DMS53 treated with DMSO at 0.1 percent for 48 hours (cell line): ENCODE measurements at regions not wholly inside any gene's neighbourhood (a gene's known extent, or its start where the extent isn't known, plus 50 kb on each side); places are given as distances from the start of the nearest gene placed in this dataset.
"Not testable (repeated sequence)": the region's sequence is repeated elsewhere in the genome, so short reads cannot be mapped to it uniquely, and the experiment has no call there.

Source experiments
- DNase-seq: peaks from one replicate; lab custom pipeline; 2025; ENCODE audit not compliant: unreplicated experiment; lab: John Stamatoyannopoulos, UW

DNA sequence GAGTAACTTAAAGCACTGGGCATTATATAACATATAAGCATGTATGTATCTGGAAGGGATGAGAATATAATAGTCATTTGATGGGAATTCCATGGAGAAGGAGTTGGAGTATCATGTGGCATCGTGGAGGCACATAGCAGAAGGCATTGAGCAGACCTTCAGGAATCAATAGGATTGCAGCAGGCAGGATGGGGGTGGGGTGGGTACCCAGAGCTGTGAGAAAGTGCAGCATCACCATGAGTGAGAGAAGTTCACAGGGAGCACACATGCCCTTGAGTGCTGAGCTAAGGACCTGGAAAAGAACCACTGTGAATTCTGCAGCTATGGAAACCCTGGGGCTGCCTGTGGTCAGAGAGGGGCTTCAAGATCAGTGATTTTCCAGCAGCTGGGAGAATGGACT is 57.3 kb downstream of the MED10 start:
- DNase-seq, result no peak

DNA sequence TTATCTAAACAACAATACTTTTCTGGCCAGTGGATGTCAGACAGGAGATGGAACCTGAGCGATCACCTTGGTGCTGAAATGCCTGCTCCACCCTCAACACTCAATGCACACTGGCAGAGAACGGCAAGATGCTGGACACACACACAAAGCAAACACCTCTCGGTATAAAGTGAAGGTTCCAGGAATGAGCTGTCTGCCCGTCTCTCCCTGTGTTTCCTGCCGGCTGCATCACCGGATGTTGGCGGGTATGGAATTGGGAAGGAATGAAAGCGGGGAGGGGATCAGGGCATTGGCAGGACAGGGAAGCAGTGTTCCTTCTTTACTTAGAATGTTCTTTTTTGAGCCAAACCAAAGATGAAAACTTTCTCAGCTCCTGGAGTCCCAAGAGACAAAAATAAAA is 59.2 kb downstream of the MED10 start:
- DNase-seq, result no peak

DNA sequence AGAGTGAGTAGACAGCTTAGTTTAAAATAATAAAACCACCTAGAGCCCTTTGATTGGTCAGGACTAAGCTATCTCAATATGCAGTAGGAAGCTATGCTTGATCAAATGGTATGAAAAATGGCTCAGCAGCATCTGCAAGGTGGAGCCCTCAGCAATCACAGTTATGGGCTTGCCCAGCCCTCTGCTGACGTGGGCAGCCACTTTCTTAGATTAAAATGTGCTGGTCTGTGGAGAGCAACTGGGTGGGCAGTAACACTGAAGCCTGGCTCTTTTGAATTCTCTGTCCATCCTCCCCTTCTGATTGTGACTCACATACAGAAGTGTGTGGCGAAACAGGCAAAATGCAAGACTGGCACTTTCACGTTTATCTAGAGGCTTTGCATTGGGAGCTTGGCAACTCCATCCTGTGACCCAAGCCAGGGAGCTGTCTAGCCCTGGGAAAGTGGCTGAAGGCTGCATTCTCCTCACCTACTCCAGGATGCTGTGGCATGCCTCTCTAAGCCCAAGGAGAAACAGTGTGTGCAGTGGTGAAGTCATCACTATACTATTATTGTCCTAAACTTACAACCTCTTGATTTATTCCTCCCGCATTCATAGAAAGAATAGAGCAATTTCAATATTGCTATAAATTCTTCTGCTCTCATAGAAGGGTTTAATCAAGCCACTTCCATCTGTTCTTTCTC is 61.1 kb downstream of the MED10 start:
- no peak for DNase-seq

DNA sequence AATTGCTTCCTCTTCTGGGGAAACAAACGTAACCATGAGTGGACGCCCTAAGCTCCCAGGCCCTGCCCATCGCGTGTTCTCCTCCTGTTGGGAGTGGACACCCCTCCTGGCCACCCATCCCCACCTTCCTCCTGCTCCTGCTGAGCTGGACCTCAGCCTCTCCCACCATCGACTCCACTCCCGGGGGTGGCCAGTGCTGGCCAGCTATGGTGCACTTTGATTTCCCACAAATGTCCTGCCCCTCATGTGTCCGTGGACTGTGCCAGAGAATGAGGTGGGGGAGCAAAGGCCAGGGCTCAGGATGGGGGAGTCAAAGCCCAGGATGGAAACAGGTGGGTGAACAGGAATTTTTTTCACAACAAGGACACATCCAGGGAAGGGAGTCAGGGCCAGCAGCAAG is 62.8 kb downstream of the MED10 start:
- no peak for DNase-seq

DNA sequence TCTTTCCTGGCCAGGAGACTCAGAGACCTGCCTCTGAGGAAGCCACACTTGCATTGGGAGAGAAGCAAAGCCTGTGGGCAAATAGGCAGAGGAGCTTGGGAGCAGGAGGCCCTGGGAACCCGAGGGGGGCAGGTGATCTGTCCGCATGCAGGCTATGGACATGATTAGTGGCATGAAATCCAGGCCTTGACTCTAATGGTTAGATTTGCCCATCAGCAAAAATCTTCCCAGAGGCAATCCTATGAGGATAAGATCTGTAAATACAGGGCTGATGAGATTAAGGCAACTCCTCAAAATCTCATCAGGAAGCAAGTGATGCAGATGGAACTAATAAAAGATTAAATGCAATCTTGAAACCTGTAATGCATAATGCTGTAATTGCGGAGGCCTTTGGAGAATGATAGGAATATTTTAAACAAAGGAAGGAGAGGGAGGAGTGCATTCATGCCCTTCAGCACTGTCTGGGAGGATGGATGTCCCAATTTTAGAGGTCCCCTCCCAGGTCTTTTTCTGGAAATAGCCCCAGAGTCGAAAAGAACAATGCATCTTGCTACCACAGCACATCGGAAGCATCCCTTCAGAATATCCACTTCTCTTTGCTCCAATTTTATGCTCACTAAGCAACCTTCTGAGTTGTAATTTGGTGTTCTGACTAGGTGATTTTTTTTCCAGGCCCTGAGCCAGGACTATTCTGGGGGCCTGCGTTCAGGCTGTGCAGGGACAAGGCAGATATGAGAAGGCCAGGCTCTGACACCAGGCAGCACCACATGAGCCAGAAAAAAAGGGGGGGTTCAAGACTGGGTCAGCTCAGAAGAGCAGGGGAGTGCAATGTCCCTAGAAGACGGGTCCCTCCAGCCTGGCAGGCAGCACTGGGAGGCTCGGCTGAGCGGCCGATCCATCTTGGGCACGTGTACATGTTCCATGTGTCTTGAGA is 66.5 kb downstream of the MED10 start:
- DNase-seq, result no peak

DNA sequence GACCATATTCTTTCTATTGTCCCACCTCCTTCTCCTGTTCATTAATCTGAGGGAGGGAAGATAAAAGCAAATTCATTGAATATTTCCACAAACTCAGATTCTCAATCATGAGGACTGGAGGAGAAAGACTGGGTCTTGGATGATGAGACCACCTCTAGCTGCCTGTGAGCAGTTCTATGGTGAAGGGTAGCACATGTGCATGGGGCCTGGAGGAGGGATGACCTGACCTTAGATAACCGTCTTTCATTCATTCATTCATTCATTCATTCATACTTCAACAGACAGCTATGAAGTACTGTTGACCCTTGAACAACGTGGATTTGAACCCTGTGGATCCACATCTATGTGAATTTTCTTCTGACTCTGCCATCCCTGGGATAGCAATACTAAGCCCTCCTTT is 68.4 kb downstream of the MED10 start:
- no peak for DNase-seq

DNA sequence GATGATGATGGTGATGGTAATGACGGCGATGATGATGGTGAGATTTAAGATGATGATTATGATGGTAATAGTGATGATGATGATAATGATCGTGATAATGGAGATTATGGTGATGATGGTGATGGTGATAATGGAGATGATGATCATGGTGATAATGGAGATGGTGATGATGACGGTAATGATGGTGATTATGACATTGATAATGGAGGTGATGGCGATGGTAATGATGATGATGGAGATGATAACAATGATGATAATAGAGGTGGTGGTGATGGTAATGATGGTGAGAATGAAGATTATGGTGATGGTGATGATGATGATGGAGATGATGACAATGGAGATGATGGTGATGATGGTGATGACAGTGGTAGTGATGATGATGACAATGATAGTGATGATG is 69.7 kb downstream of the MED10 start:
- DNase-seq, result no peak

DNA sequence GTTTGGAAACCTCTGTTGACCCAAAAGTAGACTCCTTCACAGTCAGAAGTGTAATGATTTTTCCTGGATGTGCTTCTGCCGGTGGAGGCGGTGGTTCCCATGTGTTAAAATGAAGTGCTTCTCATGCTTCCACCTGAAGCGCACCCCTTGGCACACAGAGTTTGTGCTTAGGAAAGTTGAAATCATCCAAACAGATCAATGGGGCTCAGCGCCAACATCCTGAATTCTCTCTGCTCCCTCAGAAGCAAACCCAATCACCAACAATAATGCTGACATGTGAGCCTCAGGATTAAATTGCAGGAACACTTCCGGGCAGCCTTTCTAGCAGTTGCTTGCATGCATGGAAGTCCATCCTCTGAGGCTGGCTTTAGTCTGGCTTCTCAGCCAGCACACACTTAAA is 71.0 kb downstream of the MED10 start:
- no peak for DNase-seq

DNA sequence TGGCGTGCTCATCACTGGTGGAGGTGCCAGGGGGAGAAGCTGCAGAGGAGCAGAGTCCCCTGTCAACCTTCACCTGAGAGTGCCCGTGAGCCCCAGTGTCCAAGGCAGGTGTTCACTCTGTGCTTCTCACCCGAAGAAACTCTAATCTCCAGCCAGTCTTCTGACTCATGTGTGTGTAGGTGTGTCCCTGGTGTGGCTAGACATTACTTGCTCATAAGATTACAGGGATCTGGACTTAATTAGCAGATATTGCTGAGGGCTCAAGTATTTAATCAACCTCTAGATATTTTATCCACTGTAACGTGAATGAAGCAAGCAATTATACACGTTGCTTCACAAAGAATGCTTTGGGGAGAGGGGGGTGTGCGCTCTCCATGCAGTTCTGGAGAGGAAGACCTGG is 72.5 kb downstream of the MED10 start:
- DNase-seq, result no peak

DNA sequence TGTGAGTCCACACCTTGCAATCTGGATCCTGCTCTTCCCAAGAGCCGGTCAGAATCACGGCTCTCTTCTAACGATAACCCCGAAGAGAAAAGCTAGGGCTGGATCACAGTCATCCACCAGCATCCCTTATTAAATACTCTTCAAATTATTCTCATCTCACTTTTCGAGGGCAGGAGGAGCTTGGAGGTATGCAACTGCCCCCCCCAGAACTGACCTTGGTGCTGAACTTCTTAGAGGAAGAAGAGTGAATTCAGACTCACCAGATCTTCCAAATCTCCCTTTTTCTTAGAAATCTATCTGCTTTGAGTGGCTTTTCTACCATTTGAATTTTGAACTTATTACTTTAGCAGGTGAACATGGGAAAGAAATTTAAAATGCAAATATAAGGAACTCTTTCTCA is 75.7 kb downstream of the MED10 start:
- DNase-seq, result no peak

DNA sequence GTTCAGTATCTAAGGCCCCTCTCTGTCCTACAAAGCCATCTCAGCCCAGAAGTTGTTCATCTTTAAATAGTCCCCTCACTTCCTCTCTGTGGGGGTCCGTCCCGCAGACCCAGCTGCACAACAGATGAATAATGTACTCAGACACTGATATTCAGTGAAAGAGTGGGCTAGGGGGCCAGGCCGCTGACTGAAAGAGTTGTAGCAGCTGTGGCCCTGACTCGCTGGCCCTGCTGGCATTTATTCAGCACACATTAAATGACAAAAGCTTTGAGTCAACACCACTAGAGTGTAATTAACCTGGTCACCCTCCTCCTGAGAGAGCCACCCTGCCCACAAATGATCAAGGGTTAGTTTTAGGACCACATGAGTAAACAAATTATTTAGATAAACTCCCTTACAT is 76.3 kb downstream of the MED10 start:
- no peak for DNase-seq

DNA sequence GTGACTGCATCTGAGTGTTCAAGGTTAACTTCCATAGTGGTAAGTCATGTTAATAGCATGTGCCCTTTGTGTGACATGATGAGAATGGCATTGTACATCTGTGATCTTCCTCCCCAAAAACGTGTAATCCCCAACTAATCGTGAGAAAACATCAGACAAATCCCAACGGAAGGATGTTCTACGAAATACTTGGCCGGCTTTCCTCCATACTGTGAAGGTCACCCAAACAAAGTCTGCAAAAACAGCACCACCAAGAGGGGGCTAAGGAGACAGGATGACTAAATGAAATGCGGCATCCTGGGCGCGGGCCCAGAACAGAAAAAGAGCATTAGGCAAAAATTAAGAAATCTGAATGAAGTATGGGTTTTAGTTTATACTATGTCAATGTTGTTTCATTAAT is 81.8 kb downstream of the MED10 start:
- no peak for DNase-seq

DNA sequence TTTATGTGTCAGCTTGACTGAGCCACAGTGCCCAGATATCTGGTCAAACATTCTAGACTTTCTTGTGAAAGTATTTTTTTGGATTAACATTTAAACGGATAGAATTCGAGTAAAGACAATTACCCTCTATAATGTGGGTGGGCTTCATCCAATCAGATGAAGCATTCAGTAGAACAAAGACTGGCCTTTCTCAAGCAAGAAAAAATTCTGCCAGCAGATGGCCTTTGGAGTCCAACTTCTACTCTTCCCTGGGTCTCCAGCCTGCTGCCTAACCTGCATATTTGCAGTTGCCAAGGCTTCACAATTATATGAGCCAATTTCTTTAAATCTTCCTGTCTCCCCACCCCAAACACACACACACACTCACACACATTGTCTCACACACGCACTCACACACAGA is 86.4 kb downstream of the MED10 start:
- no peak for DNase-seq

DNA sequence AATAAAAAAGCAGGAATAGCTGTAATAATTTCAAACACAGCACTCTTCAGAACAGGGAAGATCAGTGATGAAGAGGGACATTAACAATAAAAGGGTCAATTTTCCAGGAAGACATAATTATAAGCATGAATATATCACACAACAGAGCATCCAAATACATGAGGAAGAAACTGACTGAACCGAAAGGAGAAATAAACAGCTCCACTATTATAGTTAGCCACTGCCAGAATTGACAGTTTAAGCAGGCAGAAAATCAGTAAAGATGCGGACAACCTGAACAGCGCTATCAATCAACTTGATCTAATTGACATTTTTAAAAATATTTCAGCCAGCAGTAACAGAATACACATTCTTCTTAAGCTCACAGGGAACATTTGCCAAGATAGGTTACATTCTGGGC is 89.1 kb downstream of the MED10 start:
- no peak for DNase-seq

DNA sequence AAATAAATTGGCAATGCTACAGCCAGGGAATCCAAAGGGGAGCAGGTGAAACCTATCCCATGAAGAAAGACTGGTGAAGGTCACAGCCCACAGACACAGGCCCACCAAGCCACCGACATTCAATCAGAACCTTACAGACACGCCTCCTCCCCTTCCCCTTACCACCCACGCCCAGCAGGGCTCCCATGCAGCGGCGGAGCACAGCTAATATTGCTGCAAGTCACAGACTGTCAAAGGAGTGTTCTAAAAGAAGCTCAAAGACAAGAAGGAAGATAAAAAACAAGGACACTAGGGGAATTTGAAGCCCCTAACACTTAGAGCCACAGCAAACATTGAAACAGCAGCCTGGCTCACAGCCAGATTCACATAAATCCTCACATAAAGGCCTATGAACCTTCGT is 91.2 kb downstream of the MED10 start:
- DNase-seq, result no peak

DNA sequence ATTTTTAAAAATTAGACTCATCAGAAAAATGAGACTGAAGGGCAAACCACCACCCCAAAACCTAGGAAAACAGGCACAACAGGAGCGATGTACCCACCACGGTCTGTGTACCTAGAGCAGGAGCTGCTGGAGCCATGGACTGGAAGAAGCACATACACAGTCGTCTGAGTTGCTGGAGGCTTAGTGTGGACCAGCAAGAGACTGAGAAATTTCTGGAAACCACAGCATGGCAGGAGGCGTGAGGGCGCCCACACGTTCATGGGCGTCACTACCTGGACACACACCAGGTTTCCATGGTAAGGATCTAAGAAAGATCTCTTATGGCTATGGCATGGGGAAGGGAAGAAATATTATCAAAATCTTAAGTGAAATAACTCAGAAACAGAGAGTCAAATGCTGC is 91.9 kb downstream of the MED10 start:
- no peak for DNase-seq

DNA sequence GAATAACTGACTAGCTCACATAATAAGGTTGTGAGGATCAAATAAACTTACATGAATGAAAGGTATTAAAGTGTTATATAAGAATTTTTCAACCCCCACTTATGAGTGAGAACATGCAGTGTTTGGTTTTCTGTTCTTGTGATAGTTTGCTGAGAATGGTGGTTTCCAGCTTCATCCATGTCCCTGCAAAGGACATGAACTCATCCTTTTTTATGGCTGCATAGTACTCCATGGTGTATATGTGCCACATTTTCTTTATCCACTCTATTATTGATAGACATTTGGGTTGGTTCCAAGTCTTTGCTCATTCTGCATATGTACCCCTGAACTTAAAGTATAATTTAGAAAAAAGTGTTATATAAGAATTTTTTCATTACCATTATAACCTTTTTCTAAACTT is 93.9 kb downstream of the MED10 start:
- DNase-seq, result not testable (repeated sequence)

DNA sequence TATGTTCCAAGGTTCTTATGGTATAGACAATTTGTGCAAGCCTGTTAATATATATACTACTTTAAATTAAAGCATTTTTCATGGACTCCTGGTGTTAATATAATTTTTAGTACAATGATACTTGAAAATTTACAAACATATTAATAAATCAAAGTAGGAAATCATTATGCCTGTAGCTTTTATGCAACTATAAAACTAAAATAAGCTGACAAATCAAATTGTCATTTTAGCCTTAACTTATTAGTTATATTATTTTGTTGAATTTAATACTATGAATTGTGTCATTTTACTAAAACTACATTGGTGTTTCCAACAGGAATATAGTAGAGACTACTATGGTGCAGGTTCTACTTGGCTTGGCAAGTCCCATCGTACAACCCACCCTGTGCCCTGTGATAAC is 96.0 kb downstream of the MED10 start:
- no peak for DNase-seq

DNA sequence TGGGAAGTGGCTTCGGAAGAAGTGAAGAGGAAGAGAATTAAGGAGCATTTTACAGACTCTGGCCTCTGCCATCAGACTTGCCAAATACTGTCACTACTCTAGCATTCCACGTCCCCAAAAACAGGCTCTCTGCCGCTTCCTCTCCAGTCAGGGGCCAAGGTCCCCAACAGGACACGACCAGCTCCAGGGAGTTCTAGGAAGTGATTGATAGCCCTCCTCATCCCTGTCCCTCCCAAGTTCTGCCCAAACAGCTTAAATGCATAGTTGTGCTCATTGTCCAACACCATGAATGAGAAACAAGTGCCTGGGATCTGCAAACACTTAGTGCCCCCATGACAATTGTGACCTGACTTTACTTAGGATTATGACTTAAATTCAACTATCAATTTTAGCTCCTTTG is 96.5 kb downstream of the MED10 start:
- no peak for DNase-seq

DNA sequence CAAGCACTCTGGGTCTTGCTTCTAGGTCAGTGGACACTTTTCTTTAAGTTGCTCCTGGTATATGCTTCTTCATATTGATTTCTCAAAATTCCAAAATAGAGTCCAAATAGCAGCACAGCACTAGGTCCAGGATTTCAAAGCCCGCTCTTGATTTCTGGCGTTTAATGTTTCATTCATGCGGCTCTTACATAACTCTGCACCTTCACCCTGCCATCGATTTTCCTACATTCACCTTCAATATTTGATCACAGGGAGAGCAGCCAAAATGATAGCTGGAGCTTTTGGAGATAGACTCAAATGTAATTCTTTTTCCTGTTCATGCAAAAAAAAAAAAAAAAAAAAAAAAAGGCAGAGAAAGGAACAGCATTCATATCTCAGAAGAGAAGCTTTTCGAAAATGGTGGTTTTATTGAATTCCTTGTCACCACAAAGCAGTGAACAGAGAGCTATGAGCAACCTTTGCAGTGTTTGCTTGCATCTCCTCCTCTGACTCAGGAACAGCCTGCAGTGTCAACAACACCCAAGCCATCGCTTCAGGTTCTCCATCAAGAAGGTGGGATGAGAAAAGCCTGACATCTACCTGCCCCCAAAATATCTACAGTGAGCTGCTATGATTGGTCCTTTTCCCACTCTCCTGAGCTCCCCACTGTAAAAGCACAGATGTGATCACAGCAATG is 97.8 kb downstream of the MED10 start:
- DNase-seq, result no peak

DNA sequence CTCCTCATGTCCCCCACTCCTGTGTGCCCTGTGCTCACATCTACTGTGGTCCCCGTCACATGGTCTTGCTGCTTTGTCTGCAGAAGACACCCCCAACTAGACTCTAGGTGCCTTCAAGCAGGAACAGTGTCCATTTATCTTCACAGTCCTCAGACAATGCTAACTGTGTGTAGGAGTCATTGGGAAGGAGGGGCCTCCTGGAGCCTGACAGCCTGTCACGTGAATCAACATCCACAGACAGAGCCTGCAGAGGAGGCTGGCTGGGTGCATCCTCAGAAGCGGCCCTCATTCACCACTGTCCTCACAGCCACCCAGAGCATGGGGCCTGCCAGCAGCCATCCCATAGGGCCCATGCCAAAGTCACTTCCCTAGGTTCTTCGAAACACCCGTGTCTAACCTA is 98.7 kb downstream of the MED10 start:
- DNase-seq, result no peak
